HEK293T (cell line): ENCODE measurements at regions not wholly inside any gene's neighbourhood (a gene's known extent, or its start where the extent isn't known, plus 50 kb on each side); places are given as distances from the start of the nearest gene placed in this dataset.

Source experiments
- CTCF ChIA-PET: fragments of 350-600 bp; formaldehyde crosslinking; extraction: SDS; loops from one replicate; lab custom pipeline; 2021; ENCODE audit warnings: antibody characterized with exemption, inconsistent platforms; lab: Yijun Ruan, JAX
- POLR2A ChIA-PET: fragments of 350-600 bp; formaldehyde crosslinking; extraction: SDS; loops from one replicate; lab custom pipeline; 2020; ENCODE audit warnings: antibody characterized with exemption, inconsistent platforms; lab: Yijun Ruan, JAX
- DNase-seq: peaks from one replicate; pipeline ENCODE4 v3.0.0; 2012; ENCODE audit warnings: mixed read lengths; ENCODE audit errors: extremely low spot score
- ARNT ChIP-seq: fragments of 450-650 bp; IDR thresholded peaks from 2 replicates; pipeline ENCODE4 v1.6.1; 2017; ENCODE audit warnings: mild to moderate bottlenecking
- BHLHE40 ChIP-seq: fragments of 450-650 bp; IDR thresholded peaks from 2 replicates; pipeline ENCODE4 v1.6.1; 2016; ENCODE audit warnings: mild to moderate bottlenecking, moderate library complexity, borderline replicate concordance
- CTBP1 ChIP-seq: fragments of 450-650 bp; IDR thresholded peaks from 2 replicates; pipeline ENCODE4 v1.6.1; 2016; ENCODE audit warnings: borderline replicate concordance
- ELF4 ChIP-seq: fragments of 450-650 bp; IDR thresholded peaks from 2 replicates; pipeline ENCODE4 v1.6.1; 2017; ENCODE audit warnings: antibody characterized with exemption
- FOXA1 ChIP-seq: fragments of 450-650 bp; IDR thresholded peaks from 2 replicates; pipeline ENCODE4 v1.6.1; 2016; ENCODE audit warnings: mild to moderate bottlenecking
- FOXK2 ChIP-seq: fragments of 450-650 bp; IDR thresholded peaks from 2 replicates; pipeline ENCODE4 v1.6.1; 2016; ENCODE audit warnings: mild to moderate bottlenecking
- FOXM1 ChIP-seq: fragments of 450-650 bp; IDR thresholded peaks from 2 replicates; pipeline ENCODE4 v1.6.1; 2017; ENCODE audit warnings: mild to moderate bottlenecking, borderline replicate concordance
- HDGF ChIP-seq: fragments of 450-650 bp; IDR thresholded peaks from 2 replicates; pipeline ENCODE4 v1.6.1; 2017; ENCODE audit warnings: antibody characterized with exemption, borderline replicate concordance
- L3MBTL2 ChIP-seq: fragments of 450-650 bp; conservative IDR thresholded peaks from 2 replicates; pipeline ENCODE4 v1.6.1; 2016; ENCODE audit warnings: mild to moderate bottlenecking
- LEF1 ChIP-seq: fragments of 450-650 bp; IDR thresholded peaks from 2 replicates; pipeline ENCODE4 v1.6.1; 2017; ENCODE audit warnings: mild to moderate bottlenecking, borderline replicate concordance
- NFRKB ChIP-seq: fragments of 450-650 bp; IDR thresholded peaks from 2 replicates; pipeline ENCODE4 v1.6.1; 2016; ENCODE audit warnings: mild to moderate bottlenecking, moderate library complexity
- PKNOX1 ChIP-seq: fragments of 450-650 bp; IDR thresholded peaks from 2 replicates; pipeline ENCODE4 v1.6.1; 2016
- SP1 ChIP-seq: fragments of 450-650 bp; IDR thresholded peaks from 2 replicates; pipeline ENCODE4 v1.6.1; 2017
- SUZ12 ChIP-seq: fragments of 450-650 bp; IDR thresholded peaks from 2 replicates; pipeline ENCODE4 v1.6.1; 2016; ENCODE audit warnings: mild to moderate bottlenecking
- TARDBP ChIP-seq: fragments of 450-650 bp; IDR thresholded peaks from 2 replicates; pipeline ENCODE4 v1.6.1; 2016
- ZNF384 ChIP-seq: fragments of 450-650 bp; IDR thresholded peaks from 2 replicates; pipeline ENCODE4 v1.6.1; 2016

- DNase-seq: no peak
- ChIA-PET CTCF (no interaction called here), POLR2A (no interaction called here)
- TF ChIP-seq FOXA1: no peak
- no peak for TF ChIP-seq PKNOX1
Measured at GRCh38 chr13:74966814-74967424, 515.0 kb downstream of the TBC1D4 start.

- TF ChIP-seq FOXK2 (no peak), SP1 (no peak), SUZ12 (no peak), CTBP1 (no peak), ZNF384 (no peak), L3MBTL2 (no peak), FOXA1 (no peak), ELF4 (no peak), ARNT (no peak), TARDBP (no peak), PKNOX1 (no peak), NFRKB (no peak), BHLHE40 (no peak)
- POLR2A ChIA-PET: no interaction called here
- DNase-seq: no peak
- CTCF ChIA-PET: no interaction called here
Measured at GRCh38 chr13:74966275-74966674, 515.7 kb downstream of the TBC1D4 start.

GRCh38 chr13:74945637-74946036 is 536.3 kb downstream of the TBC1D4 start:
- CTCF ChIA-PET: no interaction called here
- TF ChIP-seq ELF4: no peak
- no peak for TF ChIP-seq PKNOX1
- no peak for TF ChIP-seq BHLHE40
- TF ChIP-seq ZNF384: no peak
- no peak for TF ChIP-seq L3MBTL2
- no peak for TF ChIP-seq TARDBP
- no peak for TF ChIP-seq FOXM1
- no peak for TF ChIP-seq NFRKB
- no peak for TF ChIP-seq SUZ12
- no peak for TF ChIP-seq CTBP1
- no peak for TF ChIP-seq ARNT
- no peak for TF ChIP-seq HDGF
- no peak for TF ChIP-seq SP1
- TF ChIP-seq FOXK2: no peak
- no peak for TF ChIP-seq FOXA1
- TF ChIP-seq LEF1: no peak
- POLR2A ChIA-PET: no interaction called here
- no peak for DNase-seq

- POLR2A ChIA-PET: no interaction called here
- CTCF ChIA-PET: no interaction called here
- TF ChIP-seq LEF1 (no peak), TARDBP (no peak), BHLHE40 (no peak), SP1 (no peak), ZNF384 (no peak), ELF4 (no peak), NFRKB (no peak), PKNOX1 (no peak), ARNT (no peak), L3MBTL2 (no peak)
- DNase-seq: no peak
Measured at GRCh38 chr13:74931698-74932433, 550.1 kb downstream of the TBC1D4 start.

- no peak for DNase-seq
- ChIA-PET CTCF (no interaction called here), POLR2A (no interaction called here)
- no peak for TF ChIP-seq SUZ12
- no peak for TF ChIP-seq SP1
- TF ChIP-seq HDGF: no peak
- no peak for TF ChIP-seq CTBP1
- no peak for TF ChIP-seq TARDBP
- no peak for TF ChIP-seq PKNOX1
- TF ChIP-seq NFRKB: no peak
- no peak for TF ChIP-seq FOXM1
- no peak for TF ChIP-seq FOXK2
- no peak for TF ChIP-seq ELF4
- TF ChIP-seq L3MBTL2: no peak
Measured at GRCh38 chr13:74930402-74931165, 551.4 kb downstream of the TBC1D4 start.
